Anterior cingulate cortex (tissue), 58 donors: ENCODE measurements at regions not wholly inside any gene's neighbourhood (a gene's known extent, or its start where the extent isn't known, plus 50 kb on each side); places are given as distances from the start of the nearest gene placed in this dataset.

Experiments used
- DNase-seq, 58 donors: peaks; one replicate each; lab custom pipeline; 2025; lab: John Stamatoyannopoulos, UW

GRCh38 chr16:61332461-61332860 lies 703.8 kb downstream of the CDH8 start:
- no peak for DNase-seq

DNA sequence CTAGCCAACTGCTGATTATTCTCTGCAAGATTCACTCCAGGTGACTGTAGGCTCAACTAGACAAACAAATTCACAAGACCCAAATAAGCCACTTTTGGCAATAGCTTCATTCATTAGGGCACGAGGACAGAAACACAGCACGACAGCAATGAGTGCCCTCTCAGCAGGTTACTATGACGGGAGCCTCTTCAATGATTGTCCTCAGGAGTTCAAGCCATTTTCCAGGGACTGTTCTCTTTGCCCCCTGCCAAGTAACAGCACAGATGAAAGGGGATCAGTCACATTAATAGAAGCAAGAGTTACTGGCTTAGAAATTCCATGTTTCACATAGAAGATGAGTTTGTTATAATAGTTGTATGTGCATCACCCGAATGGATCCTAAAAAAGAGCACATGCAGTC lies 712.2 kb downstream of the CDH8 start:
- DNase-seq: no peak

- no peak for DNase-seq
These were observed 712.8 kb downstream of the CDH8 start for GRCh38 chr16:61323456-61323855.

DNA sequence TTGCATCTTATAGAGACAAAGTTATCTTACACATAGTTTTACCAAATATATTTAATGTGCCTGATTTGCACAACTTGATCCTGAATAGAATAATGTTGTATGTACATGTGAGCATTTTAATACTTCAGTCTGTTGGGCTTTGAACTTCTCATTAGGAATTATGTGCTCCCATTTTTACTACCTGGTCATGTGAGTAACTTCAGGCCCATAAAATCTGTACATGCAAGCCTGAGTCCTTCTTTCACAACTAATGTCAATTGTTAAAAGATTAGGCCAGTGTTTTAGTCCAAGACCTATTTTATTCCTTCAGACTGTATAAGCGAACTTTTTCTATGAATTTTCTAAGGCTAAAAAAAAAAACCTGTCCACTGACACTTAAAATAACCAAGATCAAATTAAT lies 715.4 kb downstream of the CDH8 start:
- DNase-seq: no peak

- DNase-seq: no peak
These were observed 722.3 kb downstream of the CDH8 start for GRCh38 chr16:61313931-61314330.

- DNase-seq: no peak
These were observed 726.9 kb downstream of the CDH8 start for GRCh38 chr16:61309386-61309785.

DNA sequence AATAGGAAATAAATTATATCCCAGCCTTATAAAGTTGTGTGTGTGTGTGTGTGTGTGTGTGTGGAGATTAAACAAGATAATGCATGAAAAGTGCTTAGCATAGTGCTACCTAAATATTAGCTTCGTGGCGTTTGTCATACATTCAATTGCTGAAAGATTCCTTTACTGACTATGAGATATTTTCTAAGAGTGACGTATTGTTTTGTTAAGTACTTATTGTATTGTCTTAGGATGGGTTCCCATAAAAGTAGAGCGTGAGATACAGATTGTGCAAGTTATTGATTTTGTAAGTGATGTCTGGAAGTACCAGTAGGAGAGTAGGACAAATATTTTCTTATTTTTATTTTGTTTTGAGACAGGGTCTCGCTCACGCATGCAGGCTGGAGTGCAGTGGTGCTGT lies 730.0 kb downstream of the CDH8 start:
- DNase-seq: no peak

DNA sequence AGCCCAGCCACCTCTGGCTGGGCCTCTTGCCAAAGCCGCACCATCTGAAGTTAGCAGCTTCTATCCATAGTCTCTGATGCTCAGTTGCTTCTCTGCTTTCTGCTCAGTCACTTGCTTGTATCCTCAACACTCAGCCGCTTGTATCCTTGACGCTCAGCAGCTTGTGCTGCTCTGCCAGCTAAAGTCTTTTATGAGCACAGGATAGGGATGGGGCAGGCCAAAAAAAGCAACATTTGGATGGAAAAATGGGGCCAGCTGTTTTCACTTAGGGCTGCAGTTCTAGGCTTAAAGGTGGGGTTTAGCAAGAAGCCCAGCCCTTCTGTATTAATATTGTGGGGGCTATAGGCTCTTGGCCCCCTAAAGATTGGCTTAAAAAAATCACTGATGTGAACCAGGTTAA lies 739.4 kb downstream of the CDH8 start:
- no peak for DNase-seq

DNA sequence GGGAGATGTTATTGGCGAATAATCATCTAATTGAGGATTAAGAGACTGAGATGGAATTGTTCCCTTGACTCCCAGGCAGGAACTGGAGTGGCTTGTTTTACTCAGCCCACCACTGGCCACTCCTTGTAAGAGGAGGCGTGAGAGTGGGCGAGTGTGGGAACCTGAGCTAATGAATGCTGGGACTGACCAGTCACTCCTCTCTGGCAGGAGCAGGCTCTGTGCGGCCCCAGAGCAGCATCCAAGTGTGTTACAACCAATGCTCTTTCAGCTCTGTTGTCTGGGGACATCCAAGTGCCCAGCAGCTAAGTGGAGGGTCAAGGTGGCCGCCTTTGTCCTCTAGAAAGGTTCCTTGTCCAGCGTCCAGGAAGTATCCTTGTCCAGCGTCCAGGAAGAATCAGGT lies 739.9 kb downstream of the CDH8 start:
- DNase-seq: no peak

GRCh38 chr16:61295311-61295710 lies 740.9 kb downstream of the CDH8 start:
- DNase-seq: no peak

DNA sequence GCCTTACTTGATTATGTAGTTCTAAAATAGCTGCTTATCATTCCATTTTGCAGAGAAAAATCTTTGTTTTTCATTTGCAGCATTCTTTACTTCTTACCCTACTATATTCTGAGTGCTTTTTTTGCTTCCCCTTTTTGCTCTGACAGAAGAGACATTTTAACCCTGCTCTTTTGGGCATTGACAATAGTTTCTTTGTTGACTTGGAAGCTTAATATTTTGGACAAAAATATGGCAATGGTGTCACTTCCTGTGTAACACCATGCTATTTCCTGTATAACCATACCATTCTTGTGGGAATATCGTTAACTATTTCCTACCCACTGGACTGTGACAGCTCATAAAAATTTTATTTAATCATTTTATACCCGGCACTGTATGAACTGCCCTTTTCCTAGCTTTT lies 747.1 kb downstream of the CDH8 start:
- no peak for DNase-seq

GRCh38 chr16:61277849-61278248 lies 758.4 kb downstream of the CDH8 start:
- no peak for DNase-seq

GRCh38 chr16:61274211-61274610 lies 762.0 kb downstream of the CDH8 start:
- no peak for DNase-seq

GRCh38 chr16:61270726-61271125 lies 765.5 kb downstream of the CDH8 start:
- DNase-seq: no peak

- no peak for DNase-seq
These were observed 772.8 kb downstream of the CDH8 start for GRCh38 chr16:61263400-61263799.

DNA sequence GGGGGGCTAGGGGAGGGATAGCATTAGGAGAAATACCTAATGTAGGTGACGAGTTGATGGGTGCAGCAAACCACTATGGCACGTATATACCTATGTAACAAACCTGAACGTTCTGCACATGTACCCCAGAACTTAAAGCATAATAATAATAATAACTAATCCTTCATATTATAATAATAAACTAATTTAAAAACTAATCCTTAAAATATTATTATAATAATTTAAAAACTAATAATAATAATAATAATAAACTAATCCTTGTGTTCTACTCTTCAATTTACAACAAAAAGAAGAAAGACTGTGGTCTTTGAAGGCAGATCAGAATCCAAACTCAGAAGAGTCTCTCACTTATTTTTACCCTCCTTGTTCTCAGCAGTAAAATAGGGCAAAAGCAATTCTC lies 774.9 kb downstream of the CDH8 start:
- no peak for DNase-seq

- DNase-seq: no peak
These were observed 789.6 kb downstream of the CDH8 start for GRCh38 chr16:61246592-61246991.

- DNase-seq: no peak
These were observed 792.3 kb downstream of the CDH8 start for GRCh38 chr16:61243954-61244353.

DNA sequence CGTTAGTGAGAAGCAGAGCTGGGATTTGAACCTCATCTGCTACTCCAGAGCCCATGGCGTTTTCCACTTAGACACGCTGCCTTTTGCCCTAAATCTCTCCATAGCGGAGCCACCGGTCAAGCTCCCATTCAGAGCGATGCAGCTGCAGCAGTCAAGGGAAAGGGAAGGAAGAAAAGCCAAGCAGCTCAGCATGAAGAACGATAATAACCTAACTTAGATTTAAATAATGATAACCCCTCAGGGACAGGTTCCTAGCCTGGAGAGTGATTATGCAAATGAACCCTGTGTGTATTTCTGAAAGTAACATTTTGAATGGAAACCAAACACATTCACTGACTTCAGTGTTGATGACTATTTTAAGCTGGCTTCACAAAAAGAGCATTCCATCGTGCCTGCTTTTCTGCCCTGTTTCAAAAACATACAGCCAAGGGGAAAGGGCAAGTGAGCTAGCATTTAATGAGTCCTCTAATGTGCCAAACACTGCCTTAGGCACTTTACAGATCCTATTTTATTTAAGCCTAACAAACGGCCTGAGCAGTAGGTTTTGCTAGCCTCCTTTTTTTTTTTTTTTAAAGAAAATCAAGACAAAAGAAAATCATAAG lies 798.3 kb downstream of the CDH8 start:
- no peak for DNase-seq

- no peak for DNase-seq
These were observed 802.5 kb downstream of the CDH8 start for GRCh38 chr16:61233713-61234112.

- DNase-seq: no peak
These were observed 807.9 kb downstream of the CDH8 start for GRCh38 chr16:61228371-61228770.

- no peak for DNase-seq
These were observed 820.6 kb downstream of the CDH8 start for GRCh38 chr16:61215605-61216004.

GRCh38 chr16:61214780-61215179 lies 821.5 kb downstream of the CDH8 start:
- no peak for DNase-seq
